Neural progenitor cell (in vitro differentiated cells): ENCODE measurements at regions not wholly inside any gene's neighbourhood (a gene's known extent, or its start where the extent isn't known, plus 50 kb on each side); places are given as distances from the start of the nearest gene placed in this dataset.

ENCODE experiments used
- EZH2 ChIP-seq: fragments of 200-600 bp; sonication (generic); IDR thresholded peaks from 2 replicates; pipeline ENCODE4 v1.6.1; 2017; ENCODE audit warnings: antibody characterized with exemption, mild to moderate bottlenecking, moderate library complexity
- TF ChIP-seq, protein P1 (sequence below): fragments of 200-600 bp; sonication (generic); IDR thresholded peaks from 2 replicates; pipeline ENCODE4 v1.5.1; 2017; ENCODE audit warnings: antibody characterized with exemption, mild to moderate bottlenecking

DNA sequence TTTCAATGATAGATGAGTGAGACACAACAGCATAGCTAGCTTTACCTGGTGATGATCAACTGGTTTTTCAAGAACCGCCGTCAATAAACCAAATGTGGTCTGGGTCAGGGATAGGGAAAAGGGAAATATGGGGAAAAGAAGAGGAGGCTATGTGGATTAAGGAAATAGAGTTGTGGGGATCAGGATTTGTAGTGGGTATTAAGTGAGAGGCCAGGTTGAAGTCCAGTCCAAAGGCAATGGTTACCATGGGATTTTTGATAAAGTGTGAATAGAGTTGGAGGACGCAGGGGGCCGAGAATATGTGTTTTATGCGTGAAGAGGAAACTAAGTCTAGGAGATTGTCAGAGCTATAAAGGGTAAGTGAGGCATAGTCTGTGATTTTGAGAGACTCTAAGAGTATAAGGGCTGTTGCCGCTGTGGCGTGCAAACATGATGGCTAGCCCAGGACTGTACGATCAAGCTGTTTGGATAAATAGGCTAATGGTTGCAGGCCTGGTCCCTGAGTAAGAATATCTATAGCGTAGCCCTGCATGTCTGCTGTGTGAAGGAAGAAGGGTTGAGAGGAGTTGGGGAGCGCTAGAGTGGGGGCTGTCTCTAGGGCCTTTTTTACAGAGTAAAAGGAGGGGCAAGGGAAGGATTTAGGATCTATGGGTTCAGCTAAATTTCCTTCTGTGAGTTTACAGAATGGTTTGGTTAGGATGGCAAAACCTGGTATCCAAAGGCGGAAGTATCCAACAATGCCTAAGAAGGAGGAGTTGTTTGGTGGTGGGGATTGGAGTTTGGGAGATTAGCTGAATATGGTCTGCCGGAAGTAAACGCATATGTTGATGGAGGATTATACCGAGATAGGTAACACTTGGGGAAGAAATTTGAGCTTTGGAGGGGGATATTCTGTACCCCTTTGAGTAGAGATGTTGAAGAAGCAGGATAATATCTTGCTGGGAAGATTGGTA lies 749.7 kb upstream of the ADGRB3 start:
- TF ChIP-seq, protein P1, sequence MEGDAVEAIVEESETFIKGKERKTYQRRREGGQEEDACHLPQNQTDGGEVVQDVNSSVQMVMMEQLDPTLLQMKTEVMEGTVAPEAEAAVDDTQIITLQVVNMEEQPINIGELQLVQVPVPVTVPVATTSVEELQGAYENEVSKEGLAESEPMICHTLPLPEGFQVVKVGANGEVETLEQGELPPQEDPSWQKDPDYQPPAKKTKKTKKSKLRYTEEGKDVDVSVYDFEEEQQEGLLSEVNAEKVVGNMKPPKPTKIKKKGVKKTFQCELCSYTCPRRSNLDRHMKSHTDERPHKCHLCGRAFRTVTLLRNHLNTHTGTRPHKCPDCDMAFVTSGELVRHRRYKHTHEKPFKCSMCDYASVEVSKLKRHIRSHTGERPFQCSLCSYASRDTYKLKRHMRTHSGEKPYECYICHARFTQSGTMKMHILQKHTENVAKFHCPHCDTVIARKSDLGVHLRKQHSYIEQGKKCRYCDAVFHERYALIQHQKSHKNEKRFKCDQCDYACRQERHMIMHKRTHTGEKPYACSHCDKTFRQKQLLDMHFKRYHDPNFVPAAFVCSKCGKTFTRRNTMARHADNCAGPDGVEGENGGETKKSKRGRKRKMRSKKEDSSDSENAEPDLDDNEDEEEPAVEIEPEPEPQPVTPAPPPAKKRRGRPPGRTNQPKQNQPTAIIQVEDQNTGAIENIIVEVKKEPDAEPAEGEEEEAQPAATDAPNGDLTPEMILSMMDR, result no peak
- no peak for TF ChIP-seq EZH2
